ENCODE measurements at regions not wholly inside any gene's neighbourhood (a gene's known extent, or its start where the extent isn't known, plus 50 kb on each side); places are given as distances from the start of the nearest gene placed in this dataset.

DNA sequence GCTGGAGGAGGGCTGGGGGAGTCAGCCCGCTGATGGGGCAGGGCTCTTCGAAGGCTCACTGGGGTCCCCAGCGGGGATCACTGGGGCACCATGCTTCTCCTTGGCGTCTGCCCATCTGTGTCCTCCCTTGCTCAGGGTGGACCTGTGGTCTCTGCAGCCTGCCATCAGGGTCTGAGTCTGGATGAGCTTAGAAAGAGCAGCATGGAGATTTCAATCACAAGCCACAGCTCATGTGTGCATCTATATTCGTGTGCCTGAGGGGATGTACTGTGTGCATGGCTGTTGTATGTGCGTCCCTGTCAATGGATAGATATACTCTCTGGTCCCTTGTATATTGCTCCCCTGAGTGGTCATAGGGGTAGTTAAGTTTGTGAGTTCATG lies 126.6 kb upstream of the SDK2 start:
- TF ChIP-seq, protein P1, sequence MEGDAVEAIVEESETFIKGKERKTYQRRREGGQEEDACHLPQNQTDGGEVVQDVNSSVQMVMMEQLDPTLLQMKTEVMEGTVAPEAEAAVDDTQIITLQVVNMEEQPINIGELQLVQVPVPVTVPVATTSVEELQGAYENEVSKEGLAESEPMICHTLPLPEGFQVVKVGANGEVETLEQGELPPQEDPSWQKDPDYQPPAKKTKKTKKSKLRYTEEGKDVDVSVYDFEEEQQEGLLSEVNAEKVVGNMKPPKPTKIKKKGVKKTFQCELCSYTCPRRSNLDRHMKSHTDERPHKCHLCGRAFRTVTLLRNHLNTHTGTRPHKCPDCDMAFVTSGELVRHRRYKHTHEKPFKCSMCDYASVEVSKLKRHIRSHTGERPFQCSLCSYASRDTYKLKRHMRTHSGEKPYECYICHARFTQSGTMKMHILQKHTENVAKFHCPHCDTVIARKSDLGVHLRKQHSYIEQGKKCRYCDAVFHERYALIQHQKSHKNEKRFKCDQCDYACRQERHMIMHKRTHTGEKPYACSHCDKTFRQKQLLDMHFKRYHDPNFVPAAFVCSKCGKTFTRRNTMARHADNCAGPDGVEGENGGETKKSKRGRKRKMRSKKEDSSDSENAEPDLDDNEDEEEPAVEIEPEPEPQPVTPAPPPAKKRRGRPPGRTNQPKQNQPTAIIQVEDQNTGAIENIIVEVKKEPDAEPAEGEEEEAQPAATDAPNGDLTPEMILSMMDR (IDR thresholded peaks at IDR 0.05; ENCODE audit: low read depth, low read length), result no peak
- no peak for DNase-seq (ENCODE audit: extremely low read depth, low read depth)

- TF ChIP-seq, protein P1 (IDR thresholded peaks at IDR 0.05; ENCODE audit: low read depth, low read length), result no peak
- DNase-seq (ENCODE audit: extremely low read depth, low read depth), result no peak
Measured at GRCh38 chr17:73772107-73772705, 128.0 kb upstream of the SDK2 start.

DNA sequence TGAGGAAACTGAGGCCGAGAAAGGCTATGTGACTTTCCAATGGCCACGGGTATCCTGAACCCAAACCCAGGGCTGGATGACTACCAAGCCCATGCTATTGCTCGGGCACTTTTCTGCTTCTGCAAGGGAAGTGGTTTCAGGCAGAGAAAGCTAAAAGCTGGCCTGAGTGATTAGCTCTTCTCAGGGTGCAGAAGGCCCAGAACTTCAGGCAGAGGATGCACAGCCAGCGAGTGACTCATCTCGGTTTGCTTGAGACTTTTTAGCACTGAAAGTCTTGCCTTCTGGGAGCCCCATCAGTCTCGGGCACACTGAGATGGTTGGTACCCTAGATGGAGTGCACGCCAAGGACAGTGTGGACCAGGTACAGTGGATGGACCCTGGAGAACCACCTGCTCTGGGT lies 129.5 kb upstream of the SDK2 start:
- no peak for DNase-seq (ENCODE audit: extremely low read depth, low read depth)
- TF ChIP-seq, protein P1 (IDR thresholded peaks at IDR 0.05; ENCODE audit: low read depth, low read length), result no peak

GRCh38 chr17:73774852-73775251 lies 130.6 kb upstream of the SDK2 start:
- TF ChIP-seq, protein P1 (IDR thresholded peaks at IDR 0.05; ENCODE audit: low read depth, low read length), result no peak
- no peak for DNase-seq (ENCODE audit: extremely low read depth, low read depth)

DNA sequence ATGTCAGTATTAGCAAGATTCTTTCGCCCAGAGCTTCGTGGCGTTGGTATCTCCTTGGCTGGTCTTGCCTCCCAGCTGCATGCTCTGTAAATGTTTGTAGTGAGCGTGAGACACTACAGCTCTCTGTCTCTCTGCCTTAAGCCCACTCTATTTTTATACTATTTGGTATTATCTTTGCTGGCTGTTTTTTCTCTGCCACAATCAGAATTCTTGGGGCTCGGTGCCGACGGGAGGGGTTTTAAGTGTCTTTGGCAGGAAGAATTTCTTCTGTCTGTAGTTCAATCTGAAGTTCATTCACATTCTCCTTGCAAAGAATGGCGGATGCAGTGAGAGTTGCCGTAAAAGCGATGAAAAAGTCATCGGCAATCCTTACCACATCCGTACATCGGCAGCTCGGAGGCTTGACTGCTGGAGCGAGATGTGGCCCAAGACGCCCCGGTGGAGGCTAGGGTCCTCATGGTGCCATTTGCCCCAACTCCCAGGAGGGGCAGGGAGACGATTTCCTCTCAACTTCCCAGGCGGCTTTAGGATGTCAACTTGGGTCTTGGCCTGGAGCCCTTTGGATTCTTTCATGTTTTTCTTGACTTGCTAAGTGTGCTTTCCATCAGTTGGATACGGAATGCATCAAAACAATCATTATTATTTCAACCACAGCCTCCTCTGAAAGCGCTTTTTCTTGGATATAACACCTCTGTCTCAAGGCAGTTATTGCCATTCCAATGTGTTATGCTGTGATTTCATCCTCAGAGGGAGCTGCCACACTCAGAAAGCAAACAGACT lies 132.3 kb upstream of the SDK2 start:
- no peak for DNase-seq (ENCODE audit: extremely low read depth, low read depth)
- TF ChIP-seq, protein P1 (IDR thresholded peaks at IDR 0.05; ENCODE audit: low read depth, low read length), result no peak

- DNase-seq (ENCODE audit: extremely low read depth, low read depth), result no peak
- TF ChIP-seq, protein P1 (IDR thresholded peaks at IDR 0.05; ENCODE audit: low read depth, low read length), result no peak
Measured at GRCh38 chr17:73777131-73777449, 132.8 kb upstream of the SDK2 start.

GRCh38 chr17:73782231-73782630 lies 138.0 kb upstream of the SDK2 start:
- TF ChIP-seq, protein P1 (IDR thresholded peaks at IDR 0.05; ENCODE audit: low read depth, low read length), result no peak
- DNase-seq (ENCODE audit: extremely low read depth, low read depth), result no peak
